SK-N-MC (cell line): ENCODE measurements at regions not wholly inside any gene's neighbourhood (a gene's known extent, or its start where the extent isn't known, plus 50 kb on each side); places are given as distances from the start of the nearest gene placed in this dataset.

Experiments used
- FOXP2 ChIP-seq: optimal IDR thresholded peaks from 2 replicates; pipeline ENCODE3; 2011; ENCODE audit warnings: mild to moderate bottlenecking, moderate library complexity; ENCODE audit not compliant: insufficient read depth; ENCODE audit errors: extremely low read length, control extremely low read depth
- POLR2AphosphoS5 ChIP-seq: IDR thresholded peaks from 2 replicates; pipeline ENCODE4 v1.6.1; 2012; ENCODE audit warnings: mild to moderate bottlenecking, low read depth, low read length, borderline replicate concordance

GRCh38 chr20:60085551-60086132 is 127.4 kb downstream of the CDH26 start:
- no peak for TF ChIP-seq FOXP2
- TF ChIP-seq POLR2AphosphoS5 = no peak
